ENCODE measurements at regions not wholly inside any gene's neighbourhood (a gene's known extent, or its start where the extent isn't known, plus 50 kb on each side); places are given as distances from the start of the nearest gene placed in this dataset.

- no peak for TF ChIP-seq CTCF (IDR thresholded peaks at IDR 0.05; ENCODE audit: insufficient read depth, low read depth, low read length)
- no peak for TF ChIP-seq EZH2 (IDR thresholded peaks at IDR 0.05; ENCODE audit: insufficient read depth, low read length)
Observed at GRCh38 chrX:125709074-125709473, 389.4 kb downstream of the TEX13C start.

All from astrocyte (in vitro differentiated cells and primary cell).